Peyer's patch (tissue), 4 donors: ENCODE measurements at regions not wholly inside any gene's neighbourhood (a gene's known extent, or its start where the extent isn't known, plus 50 kb on each side); places are given as distances from the start of the nearest gene placed in this dataset.

ENCODE experiments used
- DNase-seq, 3 donors: peaks; one replicate each; pipeline ENCODE4 v3.0.0-alpha.2; 2017 to 2019
- H3K27ac ChIP-seq, 4 donors: fragments of 200-600 bp; sonication (generic); one replicate each; pipeline ENCODE4 v1.5.1; 2016 to 2019
- H3K27me3 ChIP-seq, 2 donors: fragments of 200-600 bp; sonication (generic); one replicate each; pipeline ENCODE4 v1.5.1; 2019
- H3K36me3 ChIP-seq, 3 donors: fragments of 200-600 bp; sonication (generic); one replicate each; pipeline ENCODE4 v1.5.1; 2016 to 2019
- H3K4me1 ChIP-seq, 4 donors: fragments of 200-600 bp; sonication (generic); one replicate each; pipeline ENCODE4 v1.5.1; 2016 to 2019
- H3K4me3 ChIP-seq, 4 donors: fragments of 200-600 bp; sonication (generic); 1 replicate in 3 of 4; 2 replicates in 1 of 4; pipeline ENCODE4 v1.5.1; 2016 to 2019; ENCODE audit warnings: mild to moderate bottlenecking in 1 of 4
- H3K9me3 ChIP-seq, 4 donors: fragments of 200-600 bp; sonication (generic); one replicate each; pipeline ENCODE4 v1.5.1; 2016 to 2019; ENCODE audit warnings: mild to moderate bottlenecking in 1 of 4
- POLR2A ChIP-seq, 2 donors: fragments of 450-650 bp; IDR thresholded peaks; one replicate each; pipeline ENCODE4 v1.5.1; 2017; ENCODE audit warnings: antibody characterized with exemption in 2 of 2, mild to moderate bottlenecking in 2 of 2, moderate library complexity in 2 of 2
- TF ChIP-seq, protein P1 (sequence below), 6 experiments: fragments of 450-650 bp in 4 of 6; fragments of 200-600 bp in 2 of 6; sonication (generic) in 1 of 6; IDR thresholded peaks; one replicate each; pipeline ENCODE4 v1.5.1; 2017 to 2019; ENCODE audit warnings: antibody characterized with exemption in 6 of 6, mild to moderate bottlenecking in 3 of 6, moderate library complexity in 1 of 6

DNA sequence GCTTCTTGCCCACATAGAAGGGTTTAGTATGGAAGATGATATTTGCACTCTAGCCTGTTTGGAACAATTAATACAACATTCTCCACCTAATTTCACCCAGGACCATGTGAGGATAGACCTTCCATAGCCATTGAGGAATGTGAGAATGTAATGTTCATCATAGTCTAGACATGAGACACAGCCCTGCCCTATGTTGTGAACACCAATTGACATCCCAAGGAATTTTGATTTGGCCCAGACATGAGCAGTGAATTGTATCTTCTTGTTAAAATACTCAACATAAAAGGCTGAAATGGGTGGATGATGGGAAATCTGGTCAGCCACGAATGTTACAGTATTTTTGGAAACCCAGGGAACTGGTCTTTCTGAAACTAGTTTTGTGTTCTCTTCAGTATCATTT lies 892.3 kb upstream of the CHORDC1 start:
- Histone ChIP-seq H3K9me3 (no peaks in the 10 kb centered on the region), H3K4me3 (no peak overlapping the region), H3K36me3 (no peaks in the 10 kb centered on the region), H3K27ac (no peak overlapping the region), H3K27me3 (no peaks in the 10 kb centered on the region), H3K4me1 (no peaks in the 10 kb centered on the region)
- no peak for TF ChIP-seq POLR2A (IDR thresholded peaks at IDR 0.05)
- TF ChIP-seq, protein P1, sequence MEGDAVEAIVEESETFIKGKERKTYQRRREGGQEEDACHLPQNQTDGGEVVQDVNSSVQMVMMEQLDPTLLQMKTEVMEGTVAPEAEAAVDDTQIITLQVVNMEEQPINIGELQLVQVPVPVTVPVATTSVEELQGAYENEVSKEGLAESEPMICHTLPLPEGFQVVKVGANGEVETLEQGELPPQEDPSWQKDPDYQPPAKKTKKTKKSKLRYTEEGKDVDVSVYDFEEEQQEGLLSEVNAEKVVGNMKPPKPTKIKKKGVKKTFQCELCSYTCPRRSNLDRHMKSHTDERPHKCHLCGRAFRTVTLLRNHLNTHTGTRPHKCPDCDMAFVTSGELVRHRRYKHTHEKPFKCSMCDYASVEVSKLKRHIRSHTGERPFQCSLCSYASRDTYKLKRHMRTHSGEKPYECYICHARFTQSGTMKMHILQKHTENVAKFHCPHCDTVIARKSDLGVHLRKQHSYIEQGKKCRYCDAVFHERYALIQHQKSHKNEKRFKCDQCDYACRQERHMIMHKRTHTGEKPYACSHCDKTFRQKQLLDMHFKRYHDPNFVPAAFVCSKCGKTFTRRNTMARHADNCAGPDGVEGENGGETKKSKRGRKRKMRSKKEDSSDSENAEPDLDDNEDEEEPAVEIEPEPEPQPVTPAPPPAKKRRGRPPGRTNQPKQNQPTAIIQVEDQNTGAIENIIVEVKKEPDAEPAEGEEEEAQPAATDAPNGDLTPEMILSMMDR (IDR thresholded peaks at IDR 0.05) = no peak
- no peak for DNase-seq

DNA sequence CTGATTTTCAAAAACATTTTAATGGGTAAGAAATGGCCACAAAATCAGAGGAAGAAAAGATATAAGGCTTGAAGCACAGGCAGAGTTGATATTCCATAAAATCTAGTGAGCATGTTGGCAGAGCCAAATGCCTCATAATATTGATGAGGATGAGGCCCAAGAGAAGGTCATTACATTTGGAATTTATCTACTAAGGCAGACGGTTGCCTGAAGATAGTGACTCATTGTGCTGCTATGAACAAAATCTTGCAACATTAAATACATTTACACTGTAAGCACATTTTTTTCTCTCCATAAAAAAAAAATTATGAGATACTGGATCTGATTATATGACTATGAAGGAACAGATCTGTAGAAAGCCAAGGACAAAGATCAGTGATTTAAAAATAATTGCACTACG lies 881.4 kb upstream of the CHORDC1 start:
- Histone ChIP-seq H3K27ac (no peak overlapping the region), H3K27me3 (no peaks in the 10 kb centered on the region), H3K9me3 (no peaks in the 10 kb centered on the region), H3K4me3 (no peak overlapping the region), H3K4me1 (no peaks in the 10 kb centered on the region), H3K36me3 (no peaks in the 10 kb centered on the region)
- DNase-seq = no peak
- no peak for TF ChIP-seq POLR2A (IDR thresholded peaks at IDR 0.05)
- TF ChIP-seq, protein P1 (IDR thresholded peaks at IDR 0.05) = no peak

- no peaks in the 10 kb centered on the region for H3K4me1 ChIP-seq
- no peaks in the 10 kb centered on the region for H3K36me3 ChIP-seq
- no peaks in the 10 kb centered on the region for H3K27me3 ChIP-seq
- H3K4me3 ChIP-seq = no peak overlapping the region
- DNase-seq = no peak
- TF ChIP-seq, protein P1 (IDR thresholded peaks at IDR 0.05) = no peak
- TF ChIP-seq POLR2A (IDR thresholded peaks at IDR 0.05) = no peak
- H3K9me3 ChIP-seq = no peaks in the 10 kb centered on the region
- no peak overlapping the region for H3K27ac ChIP-seq
Observed at GRCh38 chr11:91100427-91100826, 877.6 kb upstream of the CHORDC1 start.

- no peak for DNase-seq
- Histone ChIP-seq H3K9me3 (no peaks in the 10 kb centered on the region), H3K27ac (no peak overlapping the region), H3K4me3 (no peak overlapping the region), H3K36me3 (no peaks in the 10 kb centered on the region), H3K4me1 (no peaks in the 10 kb centered on the region), H3K27me3 (no peaks in the 10 kb centered on the region)
- TF ChIP-seq POLR2A (IDR thresholded peaks at IDR 0.05) = no peak
- TF ChIP-seq, protein P1 (IDR thresholded peaks at IDR 0.05) = no peak
Observed at GRCh38 chr11:91097083-91097482, 874.2 kb upstream of the CHORDC1 start.

- H3K4me1 ChIP-seq = no peaks in the 10 kb centered on the region
- H3K9me3 ChIP-seq = no peaks in the 10 kb centered on the region
- H3K27me3 ChIP-seq = no peaks in the 10 kb centered on the region
- no peak for DNase-seq
- no peak overlapping the region for H3K27ac ChIP-seq
- H3K36me3 ChIP-seq = no peaks in the 10 kb centered on the region
- H3K4me3 ChIP-seq = no peak overlapping the region
- TF ChIP-seq POLR2A (IDR thresholded peaks at IDR 0.05) = no peak
- TF ChIP-seq, protein P1 (IDR thresholded peaks at IDR 0.05) = no peak
Observed at GRCh38 chr11:91093141-91093540, 870.3 kb upstream of the CHORDC1 start.

GRCh38 chr11:91091563-91091962 lies 868.7 kb upstream of the CHORDC1 start:
- no peaks in the 10 kb centered on the region for H3K27me3 ChIP-seq
- TF ChIP-seq POLR2A (IDR thresholded peaks at IDR 0.05) = no peak
- H3K4me3 ChIP-seq = no peak overlapping the region
- H3K36me3 ChIP-seq = no peaks in the 10 kb centered on the region
- no peaks in the 10 kb centered on the region for H3K9me3 ChIP-seq
- DNase-seq = no peak
- no peak overlapping the region for H3K27ac ChIP-seq
- H3K4me1 ChIP-seq = no peaks in the 10 kb centered on the region
